ENCODE measurements at regions not wholly inside any gene's neighbourhood (a gene's known extent, or its start where the extent isn't known, plus 50 kb on each side); places are given as distances from the start of the nearest gene placed in this dataset.
"Not testable (repeated sequence)": the region's sequence is repeated elsewhere in the genome, so short reads cannot be mapped to it uniquely, and the experiment has no call there.

GRCh38 chr11:41714101-41714500 lies 254.6 kb upstream of the LRRC4C start:
- Histone ChIP-seq H3K27ac (no peak overlapping the region), H3K9me3 (no peaks in the 10 kb centered on the region), H3K4me3 (no peak overlapping the region), H3K27me3 (no peaks in the 10 kb centered on the region), H3K36me3 (no peaks in the 10 kb centered on the region), H3K4me1 (no peaks in the 10 kb centered on the region)
- no peak for DNase-seq
- no peak for TF ChIP-seq POLR2A (IDR thresholded peaks at IDR 0.05)
- no peak for TF ChIP-seq CTCF (IDR thresholded peaks at IDR 0.05)

GRCh38 chr11:41716862-41717261 lies 257.4 kb upstream of the LRRC4C start:
- Histone ChIP-seq H3K27me3 (no peaks in the 10 kb centered on the region), H3K4me3 (no peak overlapping the region), H3K9me3 (no peaks in the 10 kb centered on the region), H3K27ac (no peak overlapping the region), H3K36me3 (no peaks in the 10 kb centered on the region), H3K4me1 (no peaks in the 10 kb centered on the region)
- no peak for DNase-seq
- TF ChIP-seq POLR2A (IDR thresholded peaks at IDR 0.05) (no peak), CTCF (IDR thresholded peaks at IDR 0.05) (no peak)

GRCh38 chr11:41720761-41721160 lies 261.3 kb upstream of the LRRC4C start:
- Histone ChIP-seq H3K27me3 (no peaks in the 10 kb centered on the region), H3K4me1 (no peaks in the 10 kb centered on the region), H3K4me3 (no peak overlapping the region), H3K9me3 (no peaks in the 10 kb centered on the region), H3K27ac (no peak overlapping the region), H3K36me3 (no peaks in the 10 kb centered on the region)
- DNase-seq: no peak
- TF ChIP-seq POLR2A (IDR thresholded peaks at IDR 0.05) (no peak), CTCF (IDR thresholded peaks at IDR 0.05) (no peak)

GRCh38 chr11:41728161-41728560 lies 268.7 kb upstream of the LRRC4C start:
- DNase-seq, H3K4me3 ChIP-seq, H3K36me3 ChIP-seq, H3K9me3 ChIP-seq, H3K27me3 ChIP-seq, H3K4me1 ChIP-seq, H3K27ac ChIP-seq: not testable (repeated sequence)

- TF ChIP-seq CTCF (IDR thresholded peaks at IDR 0.05) (no peak), POLR2A (IDR thresholded peaks at IDR 0.05) (no peak)
- no peak for DNase-seq
- no peaks in the 10 kb centered on the region for H3K27me3 ChIP-seq
- no peak overlapping the region for H3K27ac ChIP-seq
- H3K4me3 ChIP-seq: no peak overlapping the region
- H3K9me3 ChIP-seq: peaks cover 0 to 9% (median 0%) of the 10 kb centered on the region in 4 donors
- H3K4me1 ChIP-seq: peaks cover 0 to 8% (median 0%) of the 10 kb centered on the region in 4 donors
- no peaks in the 10 kb centered on the region for H3K36me3 ChIP-seq
These were observed 315.8 kb upstream of the LRRC4C start for GRCh38 chr11:41775296-41775695.

GRCh38 chr11:41779401-41779960 lies 320.0 kb upstream of the LRRC4C start:
- Histone ChIP-seq H3K27me3 (no peaks in the 10 kb centered on the region), H3K4me1 (peaks cover 0 to 12% (median 0%) of the 10 kb centered on the region in 4 donors), H3K36me3 (no peaks in the 10 kb centered on the region), H3K9me3 (peaks cover 0 to 3% (median 0%) of the 10 kb centered on the region in 4 donors), H3K4me3 (no peak overlapping the region), H3K27ac (peak overlapping the region in 1 of 4 donors; percentile 45)
- DNase-seq: no peak
- TF ChIP-seq CTCF (IDR thresholded peaks at IDR 0.05) (peak in 1 of 6 experiments; percentile 6), POLR2A (IDR thresholded peaks at IDR 0.05) (no peak)

Data from Peyer's patch (tissue), 4 donors.